ENCODE measurements at regions not wholly inside any gene's neighbourhood (a gene's known extent, or its start where the extent isn't known, plus 50 kb on each side); places are given as distances from the start of the nearest gene placed in this dataset.

DNA sequence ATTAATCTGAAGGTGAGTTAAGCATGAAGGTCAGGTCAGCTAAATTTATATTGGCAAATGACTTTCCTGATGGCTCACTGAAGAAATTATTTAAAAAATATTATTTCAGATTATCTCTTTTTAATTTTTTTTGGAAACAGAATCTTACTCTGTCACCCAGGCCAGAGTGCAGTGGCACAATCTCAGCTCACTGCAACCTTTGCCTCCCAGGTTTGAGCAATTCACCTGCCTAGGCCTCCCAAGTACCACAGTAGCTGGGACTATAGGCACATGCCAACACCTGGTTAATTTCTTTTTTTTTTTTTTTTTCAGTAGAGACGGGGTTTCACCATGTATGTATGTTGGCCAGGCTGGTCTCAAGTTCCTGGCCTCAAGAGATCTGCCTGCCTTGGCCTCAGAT lies 976.7 kb downstream of the TTLL7 start:
- TF ChIP-seq, protein P1, sequence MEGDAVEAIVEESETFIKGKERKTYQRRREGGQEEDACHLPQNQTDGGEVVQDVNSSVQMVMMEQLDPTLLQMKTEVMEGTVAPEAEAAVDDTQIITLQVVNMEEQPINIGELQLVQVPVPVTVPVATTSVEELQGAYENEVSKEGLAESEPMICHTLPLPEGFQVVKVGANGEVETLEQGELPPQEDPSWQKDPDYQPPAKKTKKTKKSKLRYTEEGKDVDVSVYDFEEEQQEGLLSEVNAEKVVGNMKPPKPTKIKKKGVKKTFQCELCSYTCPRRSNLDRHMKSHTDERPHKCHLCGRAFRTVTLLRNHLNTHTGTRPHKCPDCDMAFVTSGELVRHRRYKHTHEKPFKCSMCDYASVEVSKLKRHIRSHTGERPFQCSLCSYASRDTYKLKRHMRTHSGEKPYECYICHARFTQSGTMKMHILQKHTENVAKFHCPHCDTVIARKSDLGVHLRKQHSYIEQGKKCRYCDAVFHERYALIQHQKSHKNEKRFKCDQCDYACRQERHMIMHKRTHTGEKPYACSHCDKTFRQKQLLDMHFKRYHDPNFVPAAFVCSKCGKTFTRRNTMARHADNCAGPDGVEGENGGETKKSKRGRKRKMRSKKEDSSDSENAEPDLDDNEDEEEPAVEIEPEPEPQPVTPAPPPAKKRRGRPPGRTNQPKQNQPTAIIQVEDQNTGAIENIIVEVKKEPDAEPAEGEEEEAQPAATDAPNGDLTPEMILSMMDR (IDR thresholded peaks at IDR 0.05): no peak
- TF ChIP-seq POLR2A (IDR thresholded peaks at IDR 0.05): no peak

Data from right lobe of liver (tissue), 4 donors.